Fibroblast of lung (primary cell): ENCODE measurements at regions not wholly inside any gene's neighbourhood (a gene's known extent, or its start where the extent isn't known, plus 50 kb on each side); places are given as distances from the start of the nearest gene placed in this dataset.

Source experiments
- EZH2 ChIP-seq: IDR thresholded peaks from 2 replicates; pipeline ENCODE4 v1.5.1; 2012; ENCODE audit warnings: low read length, control low read depth, mild to moderate bottlenecking; ENCODE audit errors: missing control alignments
- TF ChIP-seq, protein P1 (sequence below), 2 donors: IDR thresholded peaks in 1 of 2; conservative IDR thresholded peaks in 1 of 2; 1 replicate in 1 of 2; 2 replicates in 1 of 2; pipeline ENCODE4 v1.5.1; 2011 to 2012; ENCODE audit warnings: low read length in 2 of 2, control low read depth in 1 of 2, inconsistent platforms in 1 of 2, low read depth in 1 of 2, mild to moderate bottlenecking in 1 of 2

DNA sequence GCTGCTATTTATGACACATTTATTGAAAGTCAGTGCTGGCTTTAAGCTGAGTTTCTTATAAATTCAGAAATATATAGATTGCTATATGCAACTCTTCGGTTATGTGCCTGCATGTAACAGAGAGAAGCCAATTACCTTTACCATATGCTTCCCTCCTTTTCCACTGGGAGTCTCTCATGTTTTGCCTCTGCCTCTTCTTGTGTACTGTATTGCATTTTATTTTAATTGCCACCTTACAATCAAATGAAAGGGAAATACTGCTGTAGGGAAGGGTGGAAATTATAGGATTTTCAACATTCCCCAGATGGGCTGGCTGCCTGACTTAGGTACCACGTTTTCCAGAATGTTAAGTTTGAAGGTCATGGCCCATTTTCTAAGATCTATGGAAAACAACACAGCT is 655.4 kb upstream of the SLIT2 start:
- TF ChIP-seq, protein P1, sequence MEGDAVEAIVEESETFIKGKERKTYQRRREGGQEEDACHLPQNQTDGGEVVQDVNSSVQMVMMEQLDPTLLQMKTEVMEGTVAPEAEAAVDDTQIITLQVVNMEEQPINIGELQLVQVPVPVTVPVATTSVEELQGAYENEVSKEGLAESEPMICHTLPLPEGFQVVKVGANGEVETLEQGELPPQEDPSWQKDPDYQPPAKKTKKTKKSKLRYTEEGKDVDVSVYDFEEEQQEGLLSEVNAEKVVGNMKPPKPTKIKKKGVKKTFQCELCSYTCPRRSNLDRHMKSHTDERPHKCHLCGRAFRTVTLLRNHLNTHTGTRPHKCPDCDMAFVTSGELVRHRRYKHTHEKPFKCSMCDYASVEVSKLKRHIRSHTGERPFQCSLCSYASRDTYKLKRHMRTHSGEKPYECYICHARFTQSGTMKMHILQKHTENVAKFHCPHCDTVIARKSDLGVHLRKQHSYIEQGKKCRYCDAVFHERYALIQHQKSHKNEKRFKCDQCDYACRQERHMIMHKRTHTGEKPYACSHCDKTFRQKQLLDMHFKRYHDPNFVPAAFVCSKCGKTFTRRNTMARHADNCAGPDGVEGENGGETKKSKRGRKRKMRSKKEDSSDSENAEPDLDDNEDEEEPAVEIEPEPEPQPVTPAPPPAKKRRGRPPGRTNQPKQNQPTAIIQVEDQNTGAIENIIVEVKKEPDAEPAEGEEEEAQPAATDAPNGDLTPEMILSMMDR (conservative IDR thresholded peaks at IDR 0.05 in 1 of 2, IDR thresholded peaks at IDR 0.05 in 1 of 2; ENCODE audit: low read depth in 1 of 2, low read length in 2 of 2), result no peak
- no peak for TF ChIP-seq EZH2
